Activated CD4-positive, alpha-beta T cell treated with anti-CD3 and anti-CD28 coated beads, Interleukin-2, Interleukin-4, amounts not matched to agents 100 ng/mL and 50 ng/mL, durations not matched to agents 16 hours and 8 hours (primary cell): ENCODE measurements at regions not wholly inside any gene's neighbourhood (a gene's known extent, or its start where the extent isn't known, plus 50 kb on each side); places are given as distances from the start of the nearest gene placed in this dataset.
"Not testable (repeated sequence)": the region's sequence is repeated elsewhere in the genome, so short reads cannot be mapped to it uniquely, and the experiment has no call there.

Experiments
- DNase-seq: peaks from one replicate; pipeline ENCODE4 v3.0.0-alpha.2; 2020; ENCODE audit warnings: low spot score

DNA sequence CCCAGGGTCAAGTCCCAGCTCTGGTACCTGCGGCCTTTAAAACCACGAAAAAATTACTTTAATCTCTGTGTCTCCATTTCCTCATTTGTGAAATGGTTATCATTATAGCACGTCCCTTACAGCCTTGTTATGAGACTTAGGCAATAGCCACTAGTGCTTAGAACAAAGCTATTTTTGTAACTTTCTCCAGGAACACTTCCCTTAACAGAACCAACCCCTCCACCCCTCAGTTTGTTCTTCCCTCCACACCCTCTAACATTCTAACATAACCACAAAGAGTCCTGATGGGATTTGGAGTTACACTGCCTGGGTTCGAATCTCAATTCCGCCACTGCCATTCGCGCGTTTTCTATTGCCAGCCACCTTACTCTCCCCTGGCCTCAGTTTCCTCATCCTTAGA lies 2777.4 kb upstream of the TPTE start:
- DNase-seq = not testable (repeated sequence)

- DNase-seq = not testable (repeated sequence)
These were observed 2776.8 kb upstream of the TPTE start for GRCh38 chr21:7744406-7745099.

DNA sequence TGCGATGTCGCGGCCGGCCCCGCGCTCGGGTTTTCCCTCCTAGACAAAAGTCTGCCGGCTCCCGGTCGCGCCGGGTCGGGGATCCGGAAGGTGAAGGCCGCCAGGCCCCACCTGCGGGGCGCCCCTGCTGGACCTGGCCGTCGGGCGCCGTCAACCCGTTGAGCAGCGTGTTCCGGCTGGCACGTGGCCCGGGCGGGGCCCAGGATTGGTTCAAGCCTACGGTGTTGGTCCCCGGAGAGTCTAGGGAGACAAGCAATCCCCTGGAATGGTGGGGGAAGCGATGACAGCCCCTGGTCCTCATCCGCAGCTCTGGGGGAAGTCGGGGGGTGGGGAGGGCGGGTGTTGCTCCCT lies 2776.3 kb upstream of the TPTE start:
- not testable (repeated sequence) for DNase-seq

GRCh38 chr21:7747964-7748363 lies 2773.4 kb upstream of the TPTE start:
- not testable (repeated sequence) for DNase-seq

- DNase-seq = not testable (repeated sequence)
These were observed 2768.8 kb upstream of the TPTE start for GRCh38 chr21:7752611-7753010.

GRCh38 chr21:7753380-7753877 lies 2768.0 kb upstream of the TPTE start:
- peak; percentile 17 for DNase-seq

GRCh38 chr21:7769985-7770384 lies 2751.4 kb upstream of the TPTE start:
- not testable (repeated sequence) for DNase-seq

DNA sequence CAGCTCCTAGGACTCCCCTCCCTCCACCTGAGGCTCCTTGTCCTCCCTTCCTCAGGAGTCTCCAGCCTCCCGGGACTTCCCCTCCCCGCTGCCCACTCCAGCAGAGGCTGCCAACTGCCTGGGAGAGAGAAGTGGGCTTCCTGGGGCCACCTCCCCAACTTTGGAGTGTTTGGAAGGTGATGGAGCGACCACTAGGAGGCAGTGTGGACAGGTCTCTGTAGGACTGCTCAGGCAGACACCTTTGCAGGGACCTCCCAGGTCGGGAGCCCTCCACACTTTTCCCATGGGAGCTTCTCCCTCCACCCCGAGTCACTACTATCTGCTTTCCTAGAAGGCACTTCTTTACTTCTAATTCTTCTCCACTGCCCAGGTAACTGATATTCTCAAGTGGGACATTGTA lies 2747.2 kb upstream of the TPTE start:
- DNase-seq = not testable (repeated sequence)

DNA sequence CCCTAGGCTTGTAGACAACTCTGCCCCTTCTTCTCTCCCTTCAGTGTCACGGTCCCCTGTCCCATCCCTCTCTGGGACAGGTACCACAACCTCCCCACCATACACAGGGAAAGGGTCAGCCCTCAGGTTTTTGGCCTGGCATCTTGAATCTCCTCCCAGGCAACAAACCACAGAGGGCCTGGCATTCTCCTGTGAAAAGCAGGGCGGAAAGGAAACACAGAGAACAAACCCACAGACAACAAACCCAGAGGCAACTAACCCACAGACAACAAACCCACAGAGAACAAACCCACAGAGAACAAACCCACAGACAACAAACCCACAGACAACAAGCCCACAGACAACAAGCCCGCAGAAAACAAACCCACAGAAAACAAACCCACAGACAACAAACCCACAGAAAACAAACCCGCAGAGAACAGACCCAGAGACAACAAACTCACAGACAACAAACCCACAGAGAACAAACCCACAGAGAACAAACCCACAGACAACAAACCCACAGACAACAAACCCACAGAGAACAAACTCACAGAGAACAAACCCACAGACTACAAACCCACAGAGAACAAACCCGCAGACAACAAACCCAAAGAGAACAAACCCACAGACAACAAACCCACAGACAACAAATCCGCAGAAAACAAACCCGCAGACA lies 2745.9 kb upstream of the TPTE start:
- not testable (repeated sequence) for DNase-seq

DNA sequence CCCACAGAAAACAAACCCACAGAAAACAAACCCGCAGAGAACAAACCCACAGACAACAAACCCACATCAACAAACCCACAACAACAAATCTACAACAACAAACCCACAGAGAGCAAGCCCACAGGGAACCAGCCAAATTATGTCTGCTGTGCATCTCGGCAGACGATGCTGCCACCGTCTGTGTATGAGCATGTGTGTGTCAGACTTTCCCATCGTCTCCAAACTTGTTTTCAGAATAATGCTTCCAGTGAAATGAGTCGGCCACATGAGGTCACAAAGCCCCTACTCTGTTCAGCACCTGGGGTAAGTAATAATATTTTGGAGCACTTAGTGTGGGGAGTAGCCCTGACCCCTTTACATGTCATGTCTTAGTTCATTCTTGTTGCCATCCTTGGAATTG lies 2745.3 kb upstream of the TPTE start:
- not testable (repeated sequence) for DNase-seq

- DNase-seq = not testable (repeated sequence)
These were observed 2744.8 kb upstream of the TPTE start for GRCh38 chr21:7776622-7777021.

DNA sequence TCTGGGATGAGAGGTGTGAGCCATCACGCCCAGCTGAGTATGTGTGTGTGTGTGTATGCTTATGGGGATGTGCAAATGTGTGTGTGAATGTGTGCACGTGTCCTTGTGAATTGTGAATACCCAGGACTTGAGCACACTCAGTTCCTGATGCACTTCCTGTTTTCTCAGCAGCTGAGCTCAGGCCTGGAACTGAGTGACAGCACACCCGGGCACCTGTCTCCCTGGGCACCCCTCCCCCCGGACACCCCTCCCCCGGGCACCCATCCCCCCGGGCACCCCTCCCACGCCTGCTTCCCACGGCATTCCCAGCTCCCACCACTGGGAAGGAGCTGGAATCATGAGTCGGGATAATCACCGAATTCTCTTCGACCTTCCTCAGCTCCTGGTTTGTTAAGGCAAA lies 2744.1 kb upstream of the TPTE start:
- not testable (repeated sequence) for DNase-seq

DNA sequence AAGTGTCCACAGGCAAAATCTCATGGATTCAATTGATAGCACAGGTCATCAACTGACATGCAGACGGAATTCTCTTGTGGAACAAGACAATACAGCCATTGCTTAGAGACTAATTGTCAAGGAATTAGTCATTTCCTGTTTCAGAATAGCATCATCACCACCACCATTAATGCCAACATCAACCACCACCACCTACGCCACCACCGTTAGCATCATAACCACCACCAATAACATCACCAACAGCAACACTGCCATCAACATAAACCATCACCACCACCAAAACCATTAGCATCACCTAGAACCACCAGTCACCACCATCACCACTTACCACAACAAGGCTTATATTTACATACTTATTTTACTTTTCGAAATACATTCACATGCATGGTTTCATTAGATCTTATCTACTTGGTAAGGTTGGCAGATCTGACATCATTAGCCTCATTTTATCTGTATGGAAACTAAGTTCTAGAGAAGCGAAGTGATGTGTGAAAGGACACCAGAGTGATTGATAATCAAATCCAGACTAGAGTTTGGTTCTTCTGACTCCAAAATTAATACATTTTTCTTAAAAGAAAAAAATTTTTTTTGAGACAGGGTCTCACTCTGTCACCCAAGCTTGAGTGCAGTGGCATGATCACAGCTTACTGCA lies 2733.8 kb upstream of the TPTE start:
- DNase-seq = not testable (repeated sequence)

DNA sequence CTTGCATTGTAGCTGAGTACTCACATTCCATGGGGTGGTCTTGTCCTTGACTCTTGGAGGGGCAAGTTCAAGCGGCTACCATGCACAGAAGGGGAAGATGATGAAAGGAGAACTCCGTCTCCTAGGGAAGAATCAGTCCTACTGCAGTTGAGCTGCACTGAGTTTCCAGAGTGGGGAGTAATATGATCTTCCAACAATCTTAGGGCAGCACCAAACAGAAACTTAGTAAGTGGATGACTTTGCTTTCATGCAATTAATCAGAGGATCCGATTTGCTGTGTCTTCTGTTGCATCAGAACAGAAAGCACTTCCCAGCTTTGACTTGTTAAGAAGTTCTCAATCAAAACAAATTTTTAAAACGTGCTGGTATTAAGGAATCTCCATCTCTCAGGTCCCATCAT lies 2727.6 kb upstream of the TPTE start:
- DNase-seq = not testable (repeated sequence)

DNA sequence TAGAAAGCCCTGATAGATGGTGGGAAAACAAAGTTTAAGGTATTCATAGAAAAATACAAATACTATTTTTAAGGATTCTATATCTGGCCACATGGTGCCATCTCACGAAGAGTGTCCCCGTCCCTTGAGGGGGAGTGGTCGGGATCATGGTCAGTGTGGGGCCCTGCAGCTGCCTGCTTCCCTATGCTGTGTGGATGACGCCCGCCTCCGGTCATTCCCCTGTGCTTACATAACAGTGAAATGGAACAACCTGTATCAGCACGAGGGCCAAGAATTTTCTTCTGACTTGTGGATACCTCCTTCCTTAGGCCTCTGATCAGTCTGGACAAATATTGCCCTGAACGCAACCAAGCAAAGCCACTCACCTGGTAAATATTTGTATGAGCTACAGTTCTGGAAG lies 2724.1 kb upstream of the TPTE start:
- not testable (repeated sequence) for DNase-seq

DNA sequence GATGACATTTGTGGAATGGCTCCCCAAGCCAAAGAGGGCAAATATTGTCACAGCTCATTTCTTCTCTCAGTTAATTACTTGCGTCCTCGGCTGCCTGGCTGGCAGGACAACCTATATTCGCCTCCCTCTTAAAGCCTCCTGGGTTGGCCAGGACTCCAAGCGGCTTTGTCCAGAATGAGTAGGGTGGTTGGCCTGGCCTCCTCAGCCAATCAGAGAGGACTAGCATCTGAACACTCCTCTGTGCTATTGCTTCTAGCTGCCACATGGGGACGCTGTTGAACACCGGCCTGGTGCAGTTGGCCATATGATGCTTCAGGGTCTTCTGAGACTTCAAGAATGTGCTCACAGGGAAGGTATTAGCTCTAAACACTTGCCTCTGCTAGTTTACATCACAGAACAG lies 2722.9 kb upstream of the TPTE start:
- not testable (repeated sequence) for DNase-seq

GRCh38 chr21:7799697-7800096 lies 2721.7 kb upstream of the TPTE start:
- DNase-seq = not testable (repeated sequence)

GRCh38 chr21:7813475-7813874 lies 2707.9 kb upstream of the TPTE start:
- not testable (repeated sequence) for DNase-seq

GRCh38 chr21:7817013-7817412 lies 2704.4 kb upstream of the TPTE start:
- DNase-seq = not testable (repeated sequence)

- DNase-seq = not testable (repeated sequence)
These were observed 2702.1 kb upstream of the TPTE start for GRCh38 chr21:7819301-7819700.

GRCh38 chr21:7825627-7826026 lies 2695.8 kb upstream of the TPTE start:
- not testable (repeated sequence) for DNase-seq

GRCh38 chr21:7826174-7826573 lies 2695.2 kb upstream of the TPTE start:
- DNase-seq = not testable (repeated sequence)

GRCh38 chr21:7828260-7828659 lies 2693.1 kb upstream of the TPTE start:
- not testable (repeated sequence) for DNase-seq
